ENCODE measurements at regions not wholly inside any gene's neighbourhood (a gene's known extent, or its start where the extent isn't known, plus 50 kb on each side); places are given as distances from the start of the nearest gene placed in this dataset.

DNA sequence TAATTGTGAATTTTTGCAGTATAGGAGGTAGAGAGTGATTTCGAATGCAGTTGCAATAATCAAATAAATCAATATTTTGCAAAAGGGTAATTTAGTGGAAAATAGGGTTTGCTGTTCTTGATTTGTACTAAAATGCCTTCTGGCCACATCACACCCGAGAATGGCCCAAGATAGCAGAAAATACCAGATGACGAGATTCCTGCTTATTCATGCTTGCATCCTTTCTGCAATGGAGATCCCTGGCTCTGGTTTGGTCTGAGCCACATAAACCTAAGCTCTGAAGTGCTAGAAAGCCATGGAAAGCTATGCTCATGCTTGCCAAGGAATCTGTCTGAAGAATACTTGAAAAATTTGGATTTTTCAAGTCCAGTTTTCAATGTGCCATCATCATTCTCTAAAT lies 634.2 kb upstream of the COBL start:
- no peak for TF ChIP-seq POLR2A (IDR thresholded peaks at IDR 0.05)
- TF ChIP-seq, protein P1, sequence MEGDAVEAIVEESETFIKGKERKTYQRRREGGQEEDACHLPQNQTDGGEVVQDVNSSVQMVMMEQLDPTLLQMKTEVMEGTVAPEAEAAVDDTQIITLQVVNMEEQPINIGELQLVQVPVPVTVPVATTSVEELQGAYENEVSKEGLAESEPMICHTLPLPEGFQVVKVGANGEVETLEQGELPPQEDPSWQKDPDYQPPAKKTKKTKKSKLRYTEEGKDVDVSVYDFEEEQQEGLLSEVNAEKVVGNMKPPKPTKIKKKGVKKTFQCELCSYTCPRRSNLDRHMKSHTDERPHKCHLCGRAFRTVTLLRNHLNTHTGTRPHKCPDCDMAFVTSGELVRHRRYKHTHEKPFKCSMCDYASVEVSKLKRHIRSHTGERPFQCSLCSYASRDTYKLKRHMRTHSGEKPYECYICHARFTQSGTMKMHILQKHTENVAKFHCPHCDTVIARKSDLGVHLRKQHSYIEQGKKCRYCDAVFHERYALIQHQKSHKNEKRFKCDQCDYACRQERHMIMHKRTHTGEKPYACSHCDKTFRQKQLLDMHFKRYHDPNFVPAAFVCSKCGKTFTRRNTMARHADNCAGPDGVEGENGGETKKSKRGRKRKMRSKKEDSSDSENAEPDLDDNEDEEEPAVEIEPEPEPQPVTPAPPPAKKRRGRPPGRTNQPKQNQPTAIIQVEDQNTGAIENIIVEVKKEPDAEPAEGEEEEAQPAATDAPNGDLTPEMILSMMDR (IDR thresholded peaks at IDR 0.05): no peak

Measured in right lobe of liver (tissue), 4 donors.